SK-N-SH (cell line): ENCODE measurements at regions not wholly inside any gene's neighbourhood (a gene's known extent, or its start where the extent isn't known, plus 50 kb on each side); places are given as distances from the start of the nearest gene placed in this dataset.

ENCODE experiments used
- CTCF ChIA-PET: fragments of 300-600, 350-600 bp; formaldehyde crosslinking; extraction: SDS; loops from one replicate; lab custom pipeline; 2021; lab: Yijun Ruan, JAX
- POLR2A ChIA-PET: fragments of 350-600 bp; sonication (Branson Sonifier 250); formaldehyde crosslinking; extraction: SDS; loops from one replicate; lab custom pipeline; 2020; ENCODE audit warnings: antibody characterized with exemption, inconsistent platforms; lab: Yijun Ruan, JAX
- DNase-seq: peaks from one replicate; pipeline ENCODE4 v3.0.0; 2012
- H2AFZ ChIP-seq: fragments of 200-600 bp; sonication (generic); 2 replicates; pipeline ENCODE4 v1.8.1; 2016; ENCODE audit warnings: antibody characterized with exemption, mild to moderate bottlenecking, low read depth
- H3F3A ChIP-seq: fragments of 200-600 bp; sonication (generic); replicated peaks from 2 replicates; pipeline ENCODE3; 2016; ENCODE audit warnings: antibody characterized with exemption, mild to moderate bottlenecking; ENCODE audit not compliant: insufficient read depth
- H3K27ac ChIP-seq, 2 experiments: fragments of 200-500 bp in 1 of 2; fragments of 200-600 bp in 1 of 2; sonication (Bioruptor generic) in 1 of 2; sonication (generic), shearing (Covaris generic) in 1 of 2; 2 replicates each; pipeline versions ENCODE4 v1.5.1 to v1.6.1; 2014 to 2016; ENCODE audit warnings: low read depth in 2 of 2, inconsistent platforms in 1 of 2, low read length in 1 of 2, mild to moderate bottlenecking in 1 of 2, mixed read lengths in 1 of 2
- H3K27me3 ChIP-seq: fragments of 200-600 bp; sonication (generic), shearing (Covaris generic); 2 replicates; pipeline ENCODE4 v1.6.1; 2016; ENCODE audit warnings: mixed run types; ENCODE audit not compliant: insufficient read depth
- H3K36me3 ChIP-seq, 2 experiments: fragments of 200-500 bp in 1 of 2; fragments of 200-600 bp in 1 of 2; sonication (Bioruptor generic) in 1 of 2; sonication (generic) in 1 of 2; replicated peaks in 1 of 2; 2 replicates each; pipeline versions ENCODE3 to v1.5.1; 2014 to 2016; ENCODE audit warnings: low read length in 1 of 2, mild to moderate bottlenecking in 1 of 2; ENCODE audit not compliant: insufficient read depth in 2 of 2, control insufficient read depth in 1 of 2
- H3K4me1 ChIP-seq, 2 experiments: fragments of 200-500 bp in 1 of 2; fragments of 200-600 bp in 1 of 2; sonication (Bioruptor generic) in 1 of 2; sonication (generic), shearing (Covaris generic) in 1 of 2; 2 replicates each; pipeline versions ENCODE4 v1.5.1 to v1.6.1; 2014 to 2016; ENCODE audit warnings: low read depth in 1 of 2, low read length in 1 of 2, mixed run types in 1 of 2; ENCODE audit not compliant: insufficient read depth in 2 of 2, control insufficient read depth in 1 of 2
- H3K4me2 ChIP-seq: fragments of 200-600 bp; sonication (generic), shearing (Covaris generic); 2 replicates; pipeline ENCODE4 v1.6.1; 2017; ENCODE audit warnings: mixed run types
- H3K4me3 ChIP-seq, 2 experiments: fragments of 200-500 bp in 1 of 2; fragments of 200-600 bp in 1 of 2; sonication (Bioruptor generic) in 1 of 2; sonication (generic), shearing (Covaris generic) in 1 of 2; 2 replicates each; pipeline versions ENCODE4 v1.5.1 to v1.8.1; 2014 to 2016; ENCODE audit warnings: low read depth in 2 of 2, inconsistent platforms in 1 of 2, low read length in 1 of 2, mild to moderate bottlenecking in 1 of 2, mixed read lengths in 1 of 2, moderate library complexity in 1 of 2
- H3K79me2 ChIP-seq: fragments of 200-600 bp; sonication (generic); 2 replicates; pipeline ENCODE4 v1.8.1; 2017; ENCODE audit warnings: mild to moderate bottlenecking; ENCODE audit not compliant: insufficient read depth
- H3K9ac ChIP-seq: fragments of 200-600 bp; sonication (generic); 2 replicates; pipeline ENCODE4 v1.6.1; 2017; ENCODE audit warnings: mixed run types
- H3K9me2 ChIP-seq: fragments of 200-600 bp; sonication (generic); 2 replicates; pipeline ENCODE4 v1.6.1; 2017; ENCODE audit warnings: mixed run types
- H3K9me3 ChIP-seq: fragments of 200-600 bp; sonication (generic); 2 replicates; pipeline ENCODE4 v1.6.1; 2017; ENCODE audit warnings: mixed run types, mild to moderate bottlenecking, moderate library complexity
- H4K20me1 ChIP-seq: fragments of 200-600 bp; sonication (generic); 2 replicates; pipeline ENCODE4 v1.6.1; 2017; ENCODE audit warnings: mild to moderate bottlenecking, mixed run types; ENCODE audit not compliant: insufficient read depth
- CHD2 ChIP-seq: fragments of 150-350 bp; IDR thresholded peaks from 2 replicates; pipeline ENCODE4 v1.6.1; 2018; ENCODE audit warnings: low read length; ENCODE audit not compliant: partially characterized antibody
- CTCF ChIP-seq: fragments of 200-600 bp; sonication (generic); IDR thresholded peaks from 2 replicates; pipeline ENCODE4 v1.6.1; 2017; ENCODE audit warnings: antibody characterized with exemption, mild to moderate bottlenecking, moderate library complexity
- ELF1 ChIP-seq: IDR thresholded peaks from 2 replicates; pipeline ENCODE4 v1.4.0; 2012
- EP300 ChIP-seq, 2 experiments: IDR thresholded peaks; 2 replicates each; pipeline versions ENCODE4 v1.4.0 to v1.6.1; 2012; ENCODE audit warnings: borderline replicate concordance in 1 of 2, low read depth in 1 of 2, low read length in 1 of 2
- EZH2phosphoT487 ChIP-seq: fragments of 200-600 bp; sonication (generic); IDR thresholded peaks from 2 replicates; pipeline ENCODE4 v1.6.1; 2017; ENCODE audit warnings: low read depth, mixed run types, mild to moderate bottlenecking, antibody characterized with exemption, moderate library complexity, borderline replicate concordance
- FOSL2 ChIP-seq: IDR thresholded peaks from 2 replicates; pipeline ENCODE4 v1.4.0; 2012; ENCODE audit warnings: low read depth, mild to moderate bottlenecking, moderate library complexity, borderline replicate concordance
- FOXM1 ChIP-seq: IDR thresholded peaks from 2 replicates; pipeline ENCODE4 v1.4.0; 2012; ENCODE audit warnings: low read depth, mild to moderate bottlenecking
- GABPA ChIP-seq: IDR thresholded peaks from 2 replicates; pipeline ENCODE4 v1.4.0; 2012; ENCODE audit warnings: low read depth, mild to moderate bottlenecking
- JUND ChIP-seq: IDR thresholded peaks from 2 replicates; pipeline ENCODE4 v1.4.0; 2012
- MAX ChIP-seq: IDR thresholded peaks from 2 replicates; pipeline ENCODE4 v1.4.0; 2012; ENCODE audit warnings: low read depth
- MEF2A ChIP-seq: IDR thresholded peaks from 2 replicates; pipeline ENCODE4 v1.4.0; 2012; ENCODE audit warnings: low read depth, borderline replicate concordance
- MXI1 ChIP-seq: IDR thresholded peaks from 2 replicates; pipeline ENCODE4 v1.6.1; 2012; ENCODE audit warnings: mild to moderate bottlenecking, low read depth, low read length, improper control_type of control experiment
- NFIC ChIP-seq: IDR thresholded peaks from 2 replicates; pipeline ENCODE4 v1.4.0; 2012; ENCODE audit warnings: borderline replicate concordance
- NRF1 ChIP-seq: IDR thresholded peaks from 2 replicates; pipeline ENCODE4 v1.6.1; 2012; ENCODE audit warnings: low read depth, mild to moderate bottlenecking, low read length
- RAD21 ChIP-seq: IDR thresholded peaks from 2 replicates; pipeline ENCODE4 v1.6.1; 2012; ENCODE audit warnings: mild to moderate bottlenecking, low read length
- RCOR1 ChIP-seq: fragments of 150-350 bp; IDR thresholded peaks from 2 replicates; pipeline ENCODE4 v1.6.1; 2017; ENCODE audit warnings: antibody characterized with exemption, low read length
- SIN3A ChIP-seq: IDR thresholded peaks from 2 replicates; pipeline ENCODE4 v1.6.1; 2012; ENCODE audit warnings: low read depth, mild to moderate bottlenecking, low read length, moderate library complexity, borderline replicate concordance
- TCF12 ChIP-seq: IDR thresholded peaks from 2 replicates; pipeline ENCODE4 v1.4.0; 2012
- USF1 ChIP-seq: IDR thresholded peaks from 2 replicates; pipeline ENCODE4 v1.4.0; 2012; ENCODE audit warnings: low read depth, borderline replicate concordance
- USF2 ChIP-seq: fragments of 150-350 bp; IDR thresholded peaks from 2 replicates; pipeline ENCODE4 v1.6.1; 2017; ENCODE audit warnings: antibody characterized with exemption, low read length, low read depth, borderline replicate concordance
- YY1 ChIP-seq: IDR thresholded peaks from 2 replicates; pipeline ENCODE4 v1.4.0; 2012; ENCODE audit warnings: low read depth, mild to moderate bottlenecking
- ZBTB33 ChIP-seq: IDR thresholded peaks from 2 replicates; pipeline ENCODE4 v1.4.0; 2012; ENCODE audit warnings: low read depth, borderline replicate concordance
- WGBS: methylation state at CpG from one replicate; pipeline ENCODE4 v1.1.6; 2017; ENCODE audit warnings: low lambda C conversion rate; 5-methylcytosine and 5-hydroxymethylcytosine counted together

- 11% methylated on average over 6 of the region's 8 CpGs for WGBS
- Histone ChIP-seq H3F3A (no peaks in the 10 kb centered on the region), H3K36me3 (no peaks in the 10 kb centered on the region), H3K9ac (no peak overlapping the region), H3K79me2 (no peaks in the 10 kb centered on the region), H3K4me3 (no peak overlapping the region), H3K4me2 (no peak overlapping the region), H4K20me1 (no peaks in the 10 kb centered on the region), H3K9me2 (no peaks in the 10 kb centered on the region), H3K9me3 (no peaks in the 10 kb centered on the region), H3K27me3 (no peaks in the 10 kb centered on the region), H3K4me1 (no peaks in the 10 kb centered on the region), H3K27ac (no peak overlapping the region), H2AFZ (no peak overlapping the region)
- TF ChIP-seq MXI1 (no peak), ELF1 (no peak), NRF1 (no peak), YY1 (no peak), TCF12 (no peak), CHD2 (no peak), ZBTB33 (no peak), USF1 (no peak), MAX (no peak), FOXM1 (no peak), RCOR1 (no peak), FOSL2 (no peak), NFIC (no peak), EP300 (IDR thresholded peaks at IDR 0.05; ENCODE audit: borderline replicate concordance in 1 of 2, low read depth in 1 of 2, low read length in 1 of 2) (no peak)
- ChIA-PET CTCF (no interaction called here), POLR2A (no interaction called here)
- DNase-seq, result no peak
Measured at GRCh38 chr11:82003024-82003423, 730.6 kb downstream of the FAM181B start.

GRCh38 chr11:81995889-81996288, 737.8 kb downstream of the FAM181B start:
- Histone ChIP-seq H3K4me2 (no peak overlapping the region), H3K9me2 (no peaks in the 10 kb centered on the region), H3K9me3 (no peaks in the 10 kb centered on the region), H3K9ac (no peak overlapping the region), H4K20me1 (no peaks in the 10 kb centered on the region), H3K36me3 (no peaks in the 10 kb centered on the region), H3K79me2 (no peaks in the 10 kb centered on the region), H3K27me3 (no peaks in the 10 kb centered on the region)
- CTCF ChIA-PET, result no interaction called here
- no peak for TF ChIP-seq EZH2phosphoT487
- no peak for TF ChIP-seq RAD21
- no peak for TF ChIP-seq RCOR1
- no peak for TF ChIP-seq MEF2A
- no peak for TF ChIP-seq FOXM1
- no peak for TF ChIP-seq CTCF
- TF ChIP-seq USF2, result no peak
- no peak for TF ChIP-seq MAX
- TF ChIP-seq SIN3A, result no peak
- TF ChIP-seq GABPA, result no peak
- no peak for TF ChIP-seq JUND
- TF ChIP-seq, all 33 proteins: peak for 0
- WGBS, result 39% methylated on average over 5 of the region's 8 CpGs
- Histone ChIP-seq H3K27ac (no peak overlapping the region), H2AFZ (no peak overlapping the region), H3K4me1 (no peaks in the 10 kb centered on the region), H3K4me3 (no peak overlapping the region), H3F3A (no peaks in the 10 kb centered on the region)
- DNase-seq, result no peak
- POLR2A ChIA-PET, result no interaction called here
